22Rv1 (cell line): ENCODE measurements at regions not wholly inside any gene's neighbourhood (a gene's known extent, or its start where the extent isn't known, plus 50 kb on each side); places are given as distances from the start of the nearest gene placed in this dataset.

Experiments
- H3K27ac ChIP-seq: fragments of 450-650 bp; 2 replicates; pipeline ENCODE4 v1.5.1; 2017
- CTCF ChIP-seq: fragments of 450-650 bp; IDR thresholded peaks from 2 replicates; pipeline ENCODE4 v1.5.1; 2017; ENCODE audit warnings: mild to moderate bottlenecking
- ZFX ChIP-seq: fragments of 450-650 bp; IDR thresholded peaks from 2 replicates; pipeline ENCODE4 v1.6.1; 2017; ENCODE audit warnings: antibody characterized with exemption, borderline replicate concordance

DNA sequence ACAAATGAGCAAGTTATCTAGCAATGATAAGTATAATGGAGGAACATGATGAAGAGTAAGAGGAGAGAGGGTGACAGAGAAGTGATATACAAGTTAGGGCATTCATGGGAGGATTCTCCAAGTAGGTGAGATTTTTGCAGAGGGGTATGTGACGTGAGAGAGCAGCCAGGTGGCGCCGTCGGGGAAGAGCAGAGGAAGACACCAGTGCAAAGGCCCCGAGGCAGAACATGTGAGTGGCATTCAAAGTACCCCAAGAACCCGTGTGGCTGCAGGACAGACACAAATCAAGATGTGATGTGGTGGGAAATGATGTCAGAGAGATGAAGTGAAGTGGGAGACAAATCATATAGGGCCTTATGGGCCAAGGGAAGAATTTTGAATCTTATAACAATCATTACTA is 81.8 kb upstream of the GRM7 start:
- no peak for TF ChIP-seq ZFX
- no peak for TF ChIP-seq CTCF
- no peak overlapping the region for H3K27ac ChIP-seq

DNA sequence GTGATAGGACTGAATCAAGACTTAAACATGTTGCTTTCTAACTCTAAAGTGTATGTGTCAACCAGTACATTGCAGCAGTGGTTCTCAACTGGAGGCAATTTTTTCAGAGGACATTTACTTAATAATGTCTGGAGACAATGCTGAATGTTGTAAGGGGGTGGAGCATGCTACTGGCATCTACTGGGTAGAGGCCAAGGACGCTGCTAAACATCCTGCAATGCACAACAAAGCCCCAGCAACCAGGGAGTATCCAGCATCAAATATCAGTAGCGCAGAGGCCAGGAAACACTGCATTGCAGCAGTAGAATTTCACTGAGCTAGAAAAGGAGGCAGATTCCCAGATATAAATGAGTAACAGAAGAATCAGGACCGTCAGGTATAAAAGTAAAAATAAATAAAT is 79.8 kb upstream of the GRM7 start:
- no peak overlapping the region for H3K27ac ChIP-seq
- no peak for TF ChIP-seq CTCF
- TF ChIP-seq ZFX: no peak

GRCh38 chr3:6785726-6786125 is 75.2 kb upstream of the GRM7 start:
- H3K27ac ChIP-seq: no peak overlapping the region
- TF ChIP-seq ZFX (no peak), CTCF (no peak)

- TF ChIP-seq CTCF: peak; percentile 12; the same call in 1 of the 2 replicates
- no peak for TF ChIP-seq ZFX
- no peak overlapping the region for H3K27ac ChIP-seq
Measured at GRCh38 chr3:6791161-6791560, 69.8 kb upstream of the GRM7 start.

GRCh38 chr3:6799264-6799915 is 61.5 kb upstream of the GRM7 start:
- no peak overlapping the region for H3K27ac ChIP-seq
- TF ChIP-seq ZFX: no peak
- TF ChIP-seq CTCF: peak; percentile 89

DNA sequence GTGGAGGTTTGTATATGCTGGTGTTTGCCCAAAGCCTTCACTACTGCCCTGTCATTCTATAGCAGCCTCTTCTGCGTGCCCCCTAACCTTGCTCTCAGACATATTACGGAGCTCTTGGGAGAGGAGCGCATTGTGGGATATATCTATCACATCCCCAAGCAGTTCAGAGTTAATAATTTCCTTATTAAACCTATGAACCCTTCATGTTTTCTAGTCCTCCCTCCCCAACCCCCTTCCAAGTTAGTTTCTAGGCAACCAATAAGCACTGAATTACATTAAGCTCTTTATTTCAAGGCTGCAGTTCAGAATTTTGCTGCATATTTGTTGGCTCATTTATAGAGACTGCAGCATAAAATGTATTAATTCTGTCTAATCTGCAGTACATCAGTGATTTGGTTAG is 57.3 kb upstream of the GRM7 start:
- TF ChIP-seq CTCF: no peak
- TF ChIP-seq ZFX: no peak
- H3K27ac ChIP-seq: no peak overlapping the region

GRCh38 chr3:6805236-6805635 is 55.7 kb upstream of the GRM7 start:
- H3K27ac ChIP-seq: no peak overlapping the region
- TF ChIP-seq ZFX: no peak
- no peak for TF ChIP-seq CTCF
